ENCODE measurements at regions not wholly inside any gene's neighbourhood (a gene's known extent, or its start where the extent isn't known, plus 50 kb on each side); places are given as distances from the start of the nearest gene placed in this dataset.
"Not testable (repeated sequence)": the region's sequence is repeated elsewhere in the genome, so short reads cannot be mapped to it uniquely, and the experiment has no call there.

- intact Hi-C loops (cut with micrococcal nuclease): loop anchor here (5.0 kb wide), 1 partner anchor 143 kb away; the partner anchor contains the start of gene DLL1
- Mint-ChIP-seq H3K27me3 (peaks cover 14% of the 10 kb centered on the region), H3K4me1 (ENCODE audit: low read depth) (peaks cover 40% of the 10 kb centered on the region), H3K4me3 (no peak overlapping the region), H3K36me3 (peaks cover 6% of the 10 kb centered on the region), H3K9me3 (peaks cover 14% of the 10 kb centered on the region), H3K27ac (no peak overlapping the region)
- DNase-seq: no peak
- POLR2A ChIA-PET: no interaction called here
- CTCF ChIA-PET: interaction anchor here (1.6 kb wide), 1 partner anchor 59 kb away, joined by 6 read pairs; no protein-coding TSS in a partner anchor
These were observed 142.0 kb downstream of the DLL1 start for GRCh38 chr6:170148709-170149470.

- Mint-ChIP-seq H3K9me3 (peaks cover 22% of the 10 kb centered on the region), H3K36me3 (peaks cover 7% of the 10 kb centered on the region), H3K27me3 (peaks cover 14% of the 10 kb centered on the region), H3K4me1 (ENCODE audit: low read depth) (peaks cover 40% of the 10 kb centered on the region), H3K27ac (peak overlapping the region; percentile 85), H3K4me3 (peak overlapping the region; percentile 62)
- intact Hi-C loops (cut with micrococcal nuclease): loop anchor here (1.0 to 5.0 kb wide), 3 partner anchors 60 to 157 kb away; partner anchors contain the start of gene DLL1
- CTCF ChIA-PET: interaction anchor here (1.6 kb wide), 1 partner anchor 58 kb away, joined by 6 read pairs; no protein-coding TSS in a partner anchor
- peak; percentile 71 for DNase-seq
- POLR2A ChIA-PET: interaction anchor here (0.9 kb wide), 1 partner anchor 59 kb away, joined by 3 read pairs; no protein-coding TSS in a partner anchor
These were observed 142.8 kb downstream of the DLL1 start for GRCh38 chr6:170147832-170148708.

GRCh38 chr6:170147056-170147787, 143.7 kb downstream of the DLL1 start:
- ChIA-PET POLR2A (interaction anchor here (0.9 kb wide), 1 partner anchor 58 kb away, joined by 3 read pairs; no protein-coding TSS in a partner anchor), CTCF (interaction anchor here (1.6 kb wide), 1 partner anchor 57 kb away, joined by 6 read pairs; no protein-coding TSS in a partner anchor)
- DNase-seq: no peak
- Mint-ChIP-seq H3K9me3 (peaks cover 23% of the 10 kb centered on the region), H3K27ac (peak overlapping the region; percentile 85), H3K27me3 (peaks cover 12% of the 10 kb centered on the region), H3K4me3 (peak overlapping the region; percentile 62), H3K4me1 (ENCODE audit: low read depth) (peaks cover 40% of the 10 kb centered on the region), H3K36me3 (peaks cover 7% of the 10 kb centered on the region)
- intact Hi-C loops (cut with micrococcal nuclease): loop anchor here (1.0 to 5.0 kb wide), 3 partner anchors 59 to 156 kb away; partner anchors contain the start of gene DLL1

GRCh38 chr6:170146640-170147039, 144.2 kb downstream of the DLL1 start:
- peaks cover 23% of the 10 kb centered on the region for H3K9me3 Mint-ChIP-seq
- CTCF ChIA-PET: no interaction called here
- no peak overlapping the region for H3K27ac Mint-ChIP-seq
- no peak overlapping the region for H3K4me3 Mint-ChIP-seq
- POLR2A ChIA-PET: no interaction called here
- intact Hi-C loops (cut with micrococcal nuclease): loop anchor here (1.0 to 5.0 kb wide), 3 partner anchors 58 to 156 kb away; partner anchors contain the start of gene DLL1
- H3K36me3 Mint-ChIP-seq: peaks cover 7% of the 10 kb centered on the region
- peaks cover 7% of the 10 kb centered on the region for H3K27me3 Mint-ChIP-seq
- DNase-seq: no peak
- H3K4me1 Mint-ChIP-seq (ENCODE audit: low read depth): peaks cover 40% of the 10 kb centered on the region

GRCh38 chr6:170146131-170146530, 144.7 kb downstream of the DLL1 start:
- CTCF ChIA-PET: not testable (repeated sequence)

GRCh38 chr6:170145716-170146115, 145.2 kb downstream of the DLL1 start:
- intact Hi-C loops (cut with micrococcal nuclease): loop anchor here (2.0 to 5.0 kb wide), 2 partner anchors 147 to 155 kb away; partner anchors contain the start of gene DLL1
- Mint-ChIP-seq H3K9me3 (peaks cover 23% of the 10 kb centered on the region), H3K27ac (peak overlapping the region; percentile 80), H3K4me1 (ENCODE audit: low read depth) (peaks cover 40% of the 10 kb centered on the region)
- H3K4me3 Mint-ChIP-seq, POLR2A ChIA-PET, CTCF ChIA-PET, H3K36me3 Mint-ChIP-seq, H3K27me3 Mint-ChIP-seq: not testable (repeated sequence)
- peak; percentile 62 for DNase-seq

More at GRCh38 chr6:170146131-170146530, 144.7 kb downstream of the DLL1 start:
- Mint-ChIP-seq H3K4me1 (ENCODE audit: low read depth) (peaks cover 40% of the 10 kb centered on the region), H3K9me3 (peaks cover 23% of the 10 kb centered on the region)
- POLR2A ChIA-PET, H3K27me3 Mint-ChIP-seq, H3K4me3 Mint-ChIP-seq, H3K27ac Mint-ChIP-seq, H3K36me3 Mint-ChIP-seq, DNase-seq: not testable (repeated sequence)
- intact Hi-C loops (cut with micrococcal nuclease): loop anchor here (2.0 to 5.0 kb wide), 2 partner anchors 146 to 155 kb away; partner anchors contain the start of gene DLL1

- H3K27ac Mint-ChIP-seq: peak overlapping the region; percentile 80
- H3K4me1 Mint-ChIP-seq (ENCODE audit: low read depth): peaks cover 40% of the 10 kb centered on the region
- POLR2A ChIA-PET: no interaction called here
- intact Hi-C loops (cut with micrococcal nuclease): loop anchor here (5.0 kb wide), 1 partner anchor 147 kb away; the partner anchor contains the start of gene DLL1
- H3K9me3 Mint-ChIP-seq: peaks cover 23% of the 10 kb centered on the region
- H3K27me3 Mint-ChIP-seq: peaks cover 1% of the 10 kb centered on the region
- CTCF ChIA-PET: no interaction called here
- no peak for DNase-seq
- no peak overlapping the region for H3K4me3 Mint-ChIP-seq
- H3K36me3 Mint-ChIP-seq: peaks cover 7% of the 10 kb centered on the region
These were observed 145.6 kb downstream of the DLL1 start for GRCh38 chr6:170145272-170145592.

- peaks cover 40% of the 10 kb centered on the region for H3K4me1 Mint-ChIP-seq (ENCODE audit: low read depth)
- peak; percentile 8 for DNase-seq
- H3K4me3 Mint-ChIP-seq: no peak overlapping the region
- H3K9me3 Mint-ChIP-seq: peaks cover 23% of the 10 kb centered on the region
- CTCF ChIA-PET: no interaction called here
- peaks cover 1% of the 10 kb centered on the region for H3K27me3 Mint-ChIP-seq
- intact Hi-C loops (cut with micrococcal nuclease): loop anchor here (5.0 kb wide), 1 partner anchor 148 kb away; the partner anchor contains the start of gene DLL1
- POLR2A ChIA-PET: no interaction called here
- peak overlapping the region; percentile 64 for H3K27ac Mint-ChIP-seq
- peaks cover 7% of the 10 kb centered on the region for H3K36me3 Mint-ChIP-seq
These were observed 146.2 kb downstream of the DLL1 start for GRCh38 chr6:170144571-170145271.

- CTCF ChIA-PET: no interaction called here
- DNase-seq: no peak
- peaks cover 7% of the 10 kb centered on the region for H3K36me3 Mint-ChIP-seq
- intact Hi-C loops (cut with micrococcal nuclease): no loop called here
- POLR2A ChIA-PET: no interaction called here
- no peak overlapping the region for H3K27ac Mint-ChIP-seq
- H3K9me3 Mint-ChIP-seq: peaks cover 23% of the 10 kb centered on the region
- no peak overlapping the region for H3K4me3 Mint-ChIP-seq
- H3K27me3 Mint-ChIP-seq: no peaks in the 10 kb centered on the region
- H3K4me1 Mint-ChIP-seq (ENCODE audit: low read depth): peaks cover 37% of the 10 kb centered on the region
These were observed 147.3 kb downstream of the DLL1 start for GRCh38 chr6:170143401-170144150.

GRCh38 chr6:170142559-170142958, 148.3 kb downstream of the DLL1 start:
- CTCF ChIA-PET: no interaction called here
- intact Hi-C loops (cut with micrococcal nuclease): no loop called here
- no peak for DNase-seq
- POLR2A ChIA-PET: no interaction called here
- Mint-ChIP-seq H3K9me3 (peaks cover 23% of the 10 kb centered on the region), H3K4me1 (ENCODE audit: low read depth) (peaks cover 27% of the 10 kb centered on the region), H3K27me3 (no peaks in the 10 kb centered on the region), H3K36me3 (peaks cover 7% of the 10 kb centered on the region), H3K4me3 (no peak overlapping the region), H3K27ac (no peak overlapping the region)
